Vagina (tissue), 2 donors: ENCODE measurements at regions not wholly inside any gene's neighbourhood (a gene's known extent, or its start where the extent isn't known, plus 50 kb on each side); places are given as distances from the start of the nearest gene placed in this dataset.

Experiments used
- POLR2A ChIP-seq, 2 donors: fragments of 450-650 bp; IDR thresholded peaks; one replicate each; pipeline ENCODE4 v1.6.1; 2017; ENCODE audit warnings: antibody characterized with exemption in 2 of 2, mild to moderate bottlenecking in 2 of 2, moderate library complexity in 2 of 2
- POLR2AphosphoS5 ChIP-seq, 2 donors: sonication (generic); formaldehyde crosslinking; IDR thresholded peaks; one replicate each; pipeline ENCODE4 v1.9.0; 2017; ENCODE audit warnings: antibody characterized with exemption in 2 of 2, mild to moderate bottlenecking in 2 of 2, low read depth in 1 of 2; ENCODE audit not compliant: insufficient read depth in 1 of 2
- TF ChIP-seq, protein P1 (sequence below), 3 experiments: fragments of 450-650 bp in 2 of 3; fragments of 200-600 bp in 1 of 3; sonication (generic) in 1 of 3; IDR thresholded peaks; one replicate each; pipeline ENCODE4 v1.5.1; 2017 to 2019; ENCODE audit warnings: antibody characterized with exemption in 3 of 3, mild to moderate bottlenecking in 2 of 3, moderate library complexity in 2 of 3

DNA sequence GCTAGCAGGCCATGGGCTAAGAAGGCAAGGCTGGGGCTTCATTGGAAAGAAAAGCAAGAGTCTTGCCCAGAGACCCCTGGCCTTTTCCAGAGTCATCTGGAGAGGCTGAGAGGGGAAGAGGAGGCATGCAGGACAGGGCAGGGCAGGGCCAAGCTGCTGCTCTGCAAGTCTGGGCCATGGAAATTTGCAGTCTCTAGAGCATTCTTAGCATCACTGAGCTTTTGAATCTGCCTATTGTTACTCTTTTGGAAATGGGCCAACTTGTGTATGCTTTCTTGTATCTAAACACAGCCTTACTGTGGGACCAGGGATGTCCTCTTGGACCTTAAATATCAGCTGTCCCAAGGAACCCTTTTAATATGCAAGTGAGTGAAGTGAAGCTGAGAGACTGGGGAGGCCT lies 560.5 kb downstream of the MID1IP1 start:
- TF ChIP-seq POLR2A (IDR thresholded peaks at IDR 0.05) = no peak
- TF ChIP-seq, protein P1, sequence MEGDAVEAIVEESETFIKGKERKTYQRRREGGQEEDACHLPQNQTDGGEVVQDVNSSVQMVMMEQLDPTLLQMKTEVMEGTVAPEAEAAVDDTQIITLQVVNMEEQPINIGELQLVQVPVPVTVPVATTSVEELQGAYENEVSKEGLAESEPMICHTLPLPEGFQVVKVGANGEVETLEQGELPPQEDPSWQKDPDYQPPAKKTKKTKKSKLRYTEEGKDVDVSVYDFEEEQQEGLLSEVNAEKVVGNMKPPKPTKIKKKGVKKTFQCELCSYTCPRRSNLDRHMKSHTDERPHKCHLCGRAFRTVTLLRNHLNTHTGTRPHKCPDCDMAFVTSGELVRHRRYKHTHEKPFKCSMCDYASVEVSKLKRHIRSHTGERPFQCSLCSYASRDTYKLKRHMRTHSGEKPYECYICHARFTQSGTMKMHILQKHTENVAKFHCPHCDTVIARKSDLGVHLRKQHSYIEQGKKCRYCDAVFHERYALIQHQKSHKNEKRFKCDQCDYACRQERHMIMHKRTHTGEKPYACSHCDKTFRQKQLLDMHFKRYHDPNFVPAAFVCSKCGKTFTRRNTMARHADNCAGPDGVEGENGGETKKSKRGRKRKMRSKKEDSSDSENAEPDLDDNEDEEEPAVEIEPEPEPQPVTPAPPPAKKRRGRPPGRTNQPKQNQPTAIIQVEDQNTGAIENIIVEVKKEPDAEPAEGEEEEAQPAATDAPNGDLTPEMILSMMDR (IDR thresholded peaks at IDR 0.05) = no peak
- TF ChIP-seq POLR2AphosphoS5 (IDR thresholded peaks at IDR 0.05; ENCODE audit: insufficient read depth in 1 of 2, low read depth in 1 of 2) = no peak
